ENCODE measurements at regions not wholly inside any gene's neighbourhood (a gene's known extent, or its start where the extent isn't known, plus 50 kb on each side); places are given as distances from the start of the nearest gene placed in this dataset.

DNA sequence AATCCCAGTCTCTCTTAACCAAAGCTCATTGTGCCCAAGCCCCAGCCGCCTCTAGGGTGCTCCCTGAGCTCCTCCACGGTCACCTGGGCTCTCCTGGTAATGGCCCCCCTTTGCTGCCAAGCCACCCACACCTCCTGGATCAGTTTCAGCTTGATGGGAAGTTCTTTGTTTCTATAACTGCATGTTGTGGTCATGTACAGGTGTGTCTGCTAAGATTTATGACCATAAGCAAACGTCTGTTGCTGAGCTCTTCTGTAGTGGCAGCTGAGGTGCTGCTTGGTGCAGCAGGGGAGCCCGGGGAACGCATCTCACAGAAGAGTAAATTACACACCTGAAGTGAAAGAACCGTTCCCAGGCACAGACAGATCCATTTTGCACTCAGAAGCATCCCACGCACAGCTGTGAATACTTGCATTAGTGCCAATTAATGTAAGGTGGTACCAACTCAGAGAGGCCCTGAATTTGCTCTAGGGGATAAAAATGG is 194.6 kb upstream of the ARID1B start:
- TF ChIP-seq, protein P1, sequence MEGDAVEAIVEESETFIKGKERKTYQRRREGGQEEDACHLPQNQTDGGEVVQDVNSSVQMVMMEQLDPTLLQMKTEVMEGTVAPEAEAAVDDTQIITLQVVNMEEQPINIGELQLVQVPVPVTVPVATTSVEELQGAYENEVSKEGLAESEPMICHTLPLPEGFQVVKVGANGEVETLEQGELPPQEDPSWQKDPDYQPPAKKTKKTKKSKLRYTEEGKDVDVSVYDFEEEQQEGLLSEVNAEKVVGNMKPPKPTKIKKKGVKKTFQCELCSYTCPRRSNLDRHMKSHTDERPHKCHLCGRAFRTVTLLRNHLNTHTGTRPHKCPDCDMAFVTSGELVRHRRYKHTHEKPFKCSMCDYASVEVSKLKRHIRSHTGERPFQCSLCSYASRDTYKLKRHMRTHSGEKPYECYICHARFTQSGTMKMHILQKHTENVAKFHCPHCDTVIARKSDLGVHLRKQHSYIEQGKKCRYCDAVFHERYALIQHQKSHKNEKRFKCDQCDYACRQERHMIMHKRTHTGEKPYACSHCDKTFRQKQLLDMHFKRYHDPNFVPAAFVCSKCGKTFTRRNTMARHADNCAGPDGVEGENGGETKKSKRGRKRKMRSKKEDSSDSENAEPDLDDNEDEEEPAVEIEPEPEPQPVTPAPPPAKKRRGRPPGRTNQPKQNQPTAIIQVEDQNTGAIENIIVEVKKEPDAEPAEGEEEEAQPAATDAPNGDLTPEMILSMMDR (conservative IDR thresholded peaks at IDR 0.05 in 1 of 2, IDR thresholded peaks at IDR 0.05 in 1 of 2; ENCODE audit: extremely low read depth in 1 of 2, insufficient read depth in 1 of 2, low read depth in 1 of 2, low read length in 2 of 2): no peak
- TF ChIP-seq EZH2 (IDR thresholded peaks at IDR 0.05; ENCODE audit: borderline replicate concordance, low read length): no peak

Measured in mammary epithelial cell (primary cell).